NCI-H128 (cell line): ENCODE measurements at regions not wholly inside any gene's neighbourhood (a gene's known extent, or its start where the extent isn't known, plus 50 kb on each side); places are given as distances from the start of the nearest gene placed in this dataset.
A peak's percentile ranks its signal among the peaks of the same experiment; 100 is the strongest.

Experiments
- DNase-seq: peaks from one replicate; lab custom pipeline; 2025; ENCODE audit not compliant: unreplicated experiment; lab: John Stamatoyannopoulos, UW

DNA sequence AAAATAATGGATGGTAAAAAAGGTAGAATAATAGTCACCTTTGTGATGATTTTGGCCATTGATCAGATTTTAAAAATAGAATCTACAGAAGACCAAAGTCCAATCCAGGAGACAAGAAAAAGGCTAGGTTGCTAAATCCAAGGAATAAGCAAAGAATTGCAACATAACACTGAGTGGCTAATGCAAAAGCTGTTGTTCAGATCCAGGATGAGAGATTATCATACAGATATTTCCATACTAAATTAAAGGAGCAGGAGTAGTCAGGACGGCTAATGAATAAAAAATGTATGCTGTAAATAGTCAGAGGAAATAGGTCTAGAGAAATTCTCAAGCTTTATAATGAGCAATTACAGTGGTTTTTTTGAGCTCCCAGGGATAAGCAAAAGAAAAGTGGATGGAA lies 745.9 kb upstream of the ACVR2A start:
- no peak for DNase-seq

DNA sequence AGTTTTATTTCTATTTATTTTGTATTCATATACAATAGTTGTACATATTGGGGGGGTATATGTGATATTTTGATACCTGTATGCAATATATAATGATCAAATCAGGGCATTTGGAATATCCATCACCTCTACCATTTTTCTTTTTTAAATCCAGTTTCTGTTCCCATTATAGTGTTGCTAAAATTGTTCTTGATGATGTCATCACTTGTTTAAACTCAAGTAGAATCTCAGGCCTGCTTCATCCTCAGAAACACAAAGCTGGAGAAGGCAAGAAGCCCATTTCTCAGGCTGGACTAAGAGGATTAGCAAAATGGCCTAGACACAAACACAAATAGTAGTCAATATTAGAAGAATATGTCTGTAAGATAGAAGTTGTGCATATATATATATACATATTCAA lies 747.1 kb upstream of the ACVR2A start:
- DNase-seq = no peak

- no peak for DNase-seq
Measured at GRCh38 chr2:147096671-147097070, 748.2 kb upstream of the ACVR2A start.

DNA sequence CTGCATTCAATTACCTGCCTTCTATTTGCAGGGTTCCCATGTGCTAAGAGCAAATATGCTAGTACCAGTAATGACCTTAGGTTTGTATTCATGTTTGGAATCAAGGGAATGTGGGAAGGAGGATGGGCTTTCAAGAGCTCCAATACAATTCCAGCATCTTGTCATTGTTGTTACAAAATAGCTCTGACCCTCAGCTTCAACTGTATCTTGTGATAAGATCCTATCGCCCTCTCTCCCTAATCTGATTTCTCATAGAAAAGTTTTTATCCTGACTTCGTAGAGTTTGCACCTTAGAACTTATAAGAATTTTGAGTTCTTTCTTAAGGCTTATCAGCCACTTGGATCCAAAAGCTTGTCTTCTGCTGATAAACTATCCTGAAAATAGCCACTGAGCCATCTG lies 749.5 kb upstream of the ACVR2A start:
- no peak for DNase-seq

DNA sequence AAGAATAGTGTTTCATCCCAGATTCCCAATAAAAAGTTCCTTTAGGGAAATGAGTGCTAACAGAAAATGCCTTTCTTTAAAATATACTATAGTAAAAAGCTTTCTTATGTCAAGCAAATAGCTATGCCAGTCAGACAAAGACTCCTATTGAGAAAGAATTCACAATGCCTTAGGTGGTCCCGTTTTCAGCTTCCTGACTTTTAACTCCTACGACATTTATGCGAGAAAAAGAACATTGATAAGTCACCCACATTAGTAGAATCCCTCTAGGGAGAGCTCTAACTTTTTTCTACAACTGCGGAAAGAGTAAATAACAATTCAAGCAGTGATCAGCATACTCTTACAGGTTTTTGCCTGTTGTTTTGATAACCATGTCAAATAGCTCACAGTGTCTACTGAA lies 750.8 kb upstream of the ACVR2A start:
- no peak for DNase-seq

GRCh38 chr2:147092266-147092665 lies 752.6 kb upstream of the ACVR2A start:
- DNase-seq = no peak

DNA sequence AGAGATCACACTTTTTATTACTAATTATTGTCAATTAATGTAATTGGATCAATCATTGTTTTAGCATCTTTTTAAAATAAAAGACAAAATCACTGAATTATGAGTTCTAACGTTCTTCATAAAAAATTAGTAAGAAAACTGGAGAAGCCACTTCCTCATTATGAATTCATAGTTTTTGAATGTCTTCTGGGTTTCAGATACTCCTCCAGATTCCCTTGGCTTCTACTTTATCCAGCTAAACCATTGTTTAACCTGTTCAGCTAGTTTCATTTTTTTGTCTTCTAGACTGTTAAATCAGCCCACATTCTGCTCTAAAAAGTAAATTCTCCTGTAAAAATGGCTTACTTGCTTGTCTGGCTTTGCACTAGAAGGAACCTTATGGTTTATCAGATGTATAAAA lies 753.4 kb upstream of the ACVR2A start:
- DNase-seq = no peak

DNA sequence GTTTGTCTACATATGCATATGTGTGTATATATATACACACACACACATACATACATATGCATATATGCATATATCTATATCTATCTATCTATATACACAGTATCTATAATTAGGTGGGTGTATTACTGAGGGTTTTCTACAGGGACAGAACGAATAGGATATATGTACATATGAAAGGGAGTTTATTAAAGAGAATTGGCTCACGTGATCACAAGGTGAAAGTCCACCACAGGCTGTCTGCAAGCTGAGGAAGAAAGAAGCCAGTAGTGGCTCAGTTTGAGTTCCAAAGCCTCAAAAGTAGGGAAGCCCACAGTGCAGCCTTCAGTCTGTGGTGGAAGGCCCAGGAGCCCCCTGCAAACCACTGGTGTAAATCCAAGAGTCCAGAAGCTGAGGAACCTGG lies 756.0 kb upstream of the ACVR2A start:
- DNase-seq = no peak

GRCh38 chr2:147086715-147087114 lies 758.1 kb upstream of the ACVR2A start:
- no peak for DNase-seq

- no peak for DNase-seq
Measured at GRCh38 chr2:147083664-147084063, 761.2 kb upstream of the ACVR2A start.

DNA sequence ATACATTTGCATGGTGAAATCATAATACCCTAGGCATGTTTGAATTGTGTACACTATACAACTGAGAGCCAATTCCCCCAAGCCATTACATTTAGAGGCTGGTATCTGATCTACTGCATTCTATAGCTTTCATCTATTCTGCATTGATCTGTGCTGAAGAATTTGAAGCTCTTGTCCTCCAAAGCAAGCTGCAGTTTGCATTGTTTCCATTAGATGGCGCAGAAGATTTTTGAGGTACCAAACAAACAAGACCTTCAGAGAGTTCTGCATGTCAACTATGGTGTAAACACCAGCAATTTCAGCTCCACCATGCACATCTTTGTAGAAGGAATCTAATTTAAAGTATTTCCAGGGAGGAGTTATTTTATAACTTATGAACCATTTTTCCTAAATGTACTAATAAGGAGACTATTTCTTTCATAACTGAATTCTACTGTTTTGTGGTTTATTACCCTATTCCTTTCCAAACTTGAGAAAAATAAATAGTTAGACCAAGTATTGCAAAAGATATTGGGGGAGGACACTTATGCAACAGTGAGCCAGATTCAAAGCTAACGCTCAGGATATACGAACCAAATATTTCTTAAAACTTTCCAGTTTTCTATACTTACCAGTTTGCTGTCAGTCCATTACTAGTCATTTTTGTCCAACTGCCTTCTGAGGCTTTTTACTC lies 761.8 kb upstream of the ACVR2A start:
- DNase-seq = peak; percentile 12

GRCh38 chr2:147081831-147082230 lies 763.0 kb upstream of the ACVR2A start:
- no peak for DNase-seq

GRCh38 chr2:147076634-147077033 lies 768.2 kb upstream of the ACVR2A start:
- DNase-seq = no peak

GRCh38 chr2:147068071-147068470 lies 776.8 kb upstream of the ACVR2A start:
- DNase-seq = no peak

- DNase-seq = no peak
Measured at GRCh38 chr2:147067136-147067535, 777.7 kb upstream of the ACVR2A start.

DNA sequence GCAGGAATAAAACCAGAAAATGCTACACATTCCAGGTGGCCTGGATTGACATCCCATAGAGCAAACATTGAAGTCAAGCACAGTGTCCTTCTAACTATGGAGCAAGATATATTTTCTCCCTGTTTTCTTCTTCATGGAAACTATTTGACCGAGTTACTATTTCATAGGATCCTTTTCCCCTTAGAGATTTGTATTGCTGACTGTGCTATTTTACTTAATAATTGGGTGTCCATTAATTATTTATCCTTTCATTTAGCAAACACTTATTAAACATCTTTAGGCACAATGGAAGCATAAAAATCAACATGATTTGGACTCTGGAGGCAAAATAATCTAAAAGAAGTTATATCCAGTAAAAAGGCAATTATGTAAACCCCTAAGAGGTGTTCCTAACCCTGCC lies 782.8 kb upstream of the ACVR2A start:
- no peak for DNase-seq

GRCh38 chr2:147061269-147061668 lies 783.6 kb upstream of the ACVR2A start:
- no peak for DNase-seq

GRCh38 chr2:147057892-147058490 lies 786.8 kb upstream of the ACVR2A start:
- no peak for DNase-seq

- DNase-seq = no peak
Measured at GRCh38 chr2:147051814-147052213, 793.0 kb upstream of the ACVR2A start.

DNA sequence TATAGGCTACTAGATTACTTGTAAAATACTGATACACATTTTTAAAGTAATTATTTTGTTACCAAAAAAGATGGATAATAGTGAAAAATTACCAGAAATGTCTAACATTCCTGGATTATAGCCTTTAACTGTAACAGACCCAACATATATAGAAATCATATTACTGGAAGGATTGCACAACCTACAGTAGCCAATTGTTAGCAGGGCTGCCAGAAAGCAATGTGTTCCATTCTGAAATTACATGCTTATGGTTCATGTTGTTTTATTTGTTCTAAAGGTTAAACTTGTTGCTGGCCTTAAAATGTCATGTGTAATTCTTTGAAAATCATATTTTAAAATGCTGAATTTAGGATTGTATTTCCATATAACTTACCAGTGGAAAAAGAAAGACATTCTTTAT lies 793.6 kb upstream of the ACVR2A start:
- no peak for DNase-seq

DNA sequence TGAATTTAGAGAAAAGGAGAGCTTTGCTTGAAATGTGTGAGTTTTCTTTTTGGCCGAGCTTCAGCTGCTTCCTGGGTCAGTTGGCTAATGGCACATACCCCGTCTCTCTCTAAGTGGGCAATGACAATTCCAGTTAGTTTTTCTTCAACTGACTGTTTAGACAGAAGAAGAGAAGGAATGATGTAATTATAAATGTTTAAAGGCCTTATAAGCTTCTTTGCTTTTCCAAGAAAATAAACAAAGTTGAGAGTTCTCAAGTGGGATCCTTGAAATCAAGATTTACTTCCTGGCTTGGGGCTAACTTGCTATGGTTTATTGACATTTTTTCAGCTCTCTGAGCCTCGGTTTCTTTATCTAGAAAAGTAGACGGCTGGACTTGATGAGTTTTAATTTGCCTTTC lies 794.9 kb upstream of the ACVR2A start:
- DNase-seq = no peak

DNA sequence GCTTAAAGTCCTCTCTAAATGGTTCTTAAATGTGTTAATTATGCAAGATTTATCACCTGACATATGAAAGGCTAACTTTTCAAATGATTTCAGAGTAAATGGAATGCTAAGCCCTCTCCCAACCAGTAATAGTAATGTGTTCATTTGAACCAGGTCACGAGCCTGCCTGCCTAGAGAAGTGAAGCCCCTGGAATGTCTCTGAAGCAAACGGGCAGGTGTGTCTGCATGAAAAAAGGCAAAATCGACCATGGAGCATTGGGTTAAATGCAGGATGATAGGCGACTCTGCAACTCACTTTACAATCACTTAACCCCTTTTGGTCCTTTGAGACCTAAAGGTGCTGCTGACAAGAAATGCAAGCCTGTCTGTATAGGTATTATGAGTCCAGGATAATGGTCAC lies 798.4 kb upstream of the ACVR2A start:
- DNase-seq = no peak

DNA sequence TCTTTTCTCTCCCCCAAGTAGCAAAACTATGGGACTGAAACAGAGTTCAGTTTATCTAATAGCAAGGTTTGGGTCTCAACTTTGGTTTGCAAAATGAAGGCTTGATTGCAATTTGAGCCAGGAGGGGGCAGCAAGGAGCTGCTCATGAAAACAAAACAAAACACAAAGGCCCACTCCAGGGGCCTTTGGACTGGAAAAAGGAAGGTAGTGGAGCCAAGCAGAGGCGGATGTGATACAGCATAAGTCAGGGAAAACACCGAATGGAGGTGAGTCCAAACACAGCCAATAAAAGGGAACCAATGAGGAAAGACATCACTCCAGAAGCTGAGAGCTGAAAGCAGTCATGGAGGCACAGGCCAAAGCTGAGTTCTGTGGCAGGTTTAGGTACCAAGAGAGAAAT lies 799.7 kb upstream of the ACVR2A start:
- no peak for DNase-seq
